H9 (cell line): ENCODE measurements at regions not wholly inside any gene's neighbourhood (a gene's known extent, or its start where the extent isn't known, plus 50 kb on each side); places are given as distances from the start of the nearest gene placed in this dataset.

Experiments
- DNase-seq: peaks from one replicate; pipeline ENCODE4 v3.0.0-alpha.2; 2017
- H2AFZ ChIP-seq: one replicate; pipeline ENCODE4 v1.6.1; 2013; ENCODE audit warnings: mild to moderate bottlenecking, low read length, control low read depth, moderate library complexity
- H2AK5ac ChIP-seq: 2 replicates; pipeline ENCODE4 v1.6.1; 2013; ENCODE audit warnings: low read length, control low read depth, mixed read lengths; ENCODE audit not compliant: insufficient read length
- H2BK120ac ChIP-seq: one replicate; pipeline ENCODE4 v1.6.1; 2013; ENCODE audit warnings: low read depth, mild to moderate bottlenecking, low read length, control low read depth, inconsistent platforms; ENCODE audit not compliant: poor library complexity, severe bottlenecking
- H2BK12ac ChIP-seq: 2 replicates; pipeline ENCODE4 v1.6.1; 2013; ENCODE audit warnings: low read length, control low read depth, mixed read lengths, low read depth; ENCODE audit not compliant: insufficient read length
- H2BK15ac ChIP-seq: 2 replicates; pipeline ENCODE4 v1.6.1; 2013; ENCODE audit warnings: low read depth, low read length, control low read depth
- H2BK20ac ChIP-seq: one replicate; pipeline ENCODE4 v1.6.1; 2013; ENCODE audit warnings: low read depth, mild to moderate bottlenecking, low read length, control low read depth, inconsistent platforms; ENCODE audit not compliant: poor library complexity, severe bottlenecking
- H2BK5ac ChIP-seq: 2 replicates; pipeline ENCODE4 v1.6.1; 2013; ENCODE audit warnings: low read length, control low read depth, mixed read lengths; ENCODE audit not compliant: insufficient read length
- H3K14ac ChIP-seq: 2 replicates; pipeline ENCODE4 v1.6.1; 2013; ENCODE audit warnings: low read length, control low read depth; ENCODE audit not compliant: insufficient read depth
- H3K18ac ChIP-seq: 2 replicates; pipeline ENCODE4 v1.6.1; 2013; ENCODE audit warnings: low read depth, mild to moderate bottlenecking, mixed read lengths, low read length, control low read depth; ENCODE audit not compliant: insufficient read length
- H3K23ac ChIP-seq: 2 replicates; pipeline ENCODE4 v1.6.1; 2013; ENCODE audit warnings: low read length, control low read depth, mixed read lengths, low read depth; ENCODE audit not compliant: insufficient read length
- H3K23me2 ChIP-seq: 2 replicates; pipeline ENCODE4 v1.6.1; 2013; ENCODE audit warnings: low read depth, mild to moderate bottlenecking, mixed read lengths, low read length, control low read depth; ENCODE audit not compliant: insufficient read length, poor library complexity, severe bottlenecking
- H3K27ac ChIP-seq: 2 replicates; pipeline ENCODE4 v1.5.1; 2013; ENCODE audit warnings: low read length, control low read depth, mixed read lengths, low read depth; ENCODE audit not compliant: insufficient read length
- H3K27me3 ChIP-seq: 2 replicates; pipeline ENCODE4 v1.6.1; 2013; ENCODE audit warnings: low read length, control low read depth, inconsistent platforms; ENCODE audit not compliant: insufficient read depth
- H3K4ac ChIP-seq: 2 replicates; pipeline ENCODE4 v1.6.1; 2013; ENCODE audit warnings: low read depth, mild to moderate bottlenecking, control low read depth, inconsistent platforms, low read length, moderate library complexity
- H3K4me1 ChIP-seq: 2 replicates; pipeline ENCODE4 v1.6.1; 2013; ENCODE audit warnings: low read length, control low read depth, inconsistent platforms; ENCODE audit not compliant: insufficient read depth
- H3K4me2 ChIP-seq: 2 replicates; pipeline ENCODE4 v1.6.1; 2013; ENCODE audit warnings: low read length, control low read depth, mixed read lengths; ENCODE audit not compliant: insufficient read length, insufficient read depth
- H3K56ac ChIP-seq: 2 replicates; pipeline ENCODE4 v1.6.1; 2013; ENCODE audit warnings: low read depth, mild to moderate bottlenecking, mixed read lengths, low read length, control low read depth; ENCODE audit not compliant: insufficient read length
- H3K79me1 ChIP-seq: 2 replicates; pipeline ENCODE4 v1.6.1; 2013; ENCODE audit warnings: low read depth, mild to moderate bottlenecking, moderate library complexity, low read length, control low read depth, inconsistent platforms; ENCODE audit not compliant: insufficient read depth, poor library complexity, severe bottlenecking
- H3K79me2 ChIP-seq: 2 replicates; pipeline ENCODE4 v1.6.1; 2013; ENCODE audit warnings: low read length, control low read depth, inconsistent platforms; ENCODE audit not compliant: insufficient read depth
- H3K9ac ChIP-seq: 2 replicates; pipeline ENCODE4 v1.6.1; 2013; ENCODE audit warnings: low read length, control low read depth, mixed read lengths; ENCODE audit not compliant: insufficient read length; ENCODE audit errors: extremely low read depth
- H3K9me3 ChIP-seq: one replicate; pipeline ENCODE4 v1.6.1; 2013; ENCODE audit warnings: low read depth, low read length, inconsistent platforms; ENCODE audit not compliant: control insufficient read depth
- H3T11ph ChIP-seq: one replicate; pipeline ENCODE4 v1.6.1; 2013; ENCODE audit warnings: mild to moderate bottlenecking, low read length, control low read depth, inconsistent platforms
- H4K20me1 ChIP-seq: one replicate; pipeline ENCODE4 v1.6.1; 2013; ENCODE audit not compliant: control insufficient read depth, insufficient read length, insufficient read depth
- H4K5ac ChIP-seq: 2 replicates; pipeline ENCODE4 v1.6.1; 2013; ENCODE audit warnings: low read depth, mild to moderate bottlenecking, mixed read lengths, low read length, control low read depth; ENCODE audit not compliant: insufficient read length
- H4K8ac ChIP-seq: replicated peaks from 2 replicates; pipeline ENCODE4 v1.6.1; 2013; ENCODE audit warnings: low read length, control low read depth, mixed read lengths, low read depth; ENCODE audit not compliant: insufficient read length
- H4K91ac ChIP-seq: 2 replicates; pipeline ENCODE4 v1.6.1; 2013; ENCODE audit warnings: low read depth, mild to moderate bottlenecking, moderate library complexity, mixed read lengths, low read length, control low read depth; ENCODE audit not compliant: insufficient read length
- H3K27ac Mint-ChIP-seq, 3 experiments: 2 replicates in 2 of 3; 3 replicates in 1 of 3; pipeline ENCODE4 v1.8.0; 2020 to 2021; ENCODE audit warnings: mixed read lengths in 3 of 3, mild to moderate bottlenecking in 1 of 3, moderate library complexity in 1 of 3
- H3K27me3 Mint-ChIP-seq: 2 replicates; pipeline ENCODE4 v1.8.0; 2021; ENCODE audit warnings: low read depth, mild to moderate bottlenecking, moderate library complexity, mixed read lengths
- H3K36me3 Mint-ChIP-seq, 3 experiments: 2 replicates in 2 of 3; 3 replicates in 1 of 3; pipeline ENCODE4 v1.8.0; 2020 to 2021; ENCODE audit warnings: low read depth in 3 of 3, mixed read lengths in 3 of 3; ENCODE audit not compliant: insufficient read depth in 1 of 3
- H3K4me1 Mint-ChIP-seq, 2 experiments: 2 replicates each; pipeline ENCODE4 v1.8.0; 2020; ENCODE audit warnings: mixed read lengths in 2 of 2
- H3K4me3 Mint-ChIP-seq, 2 experiments: 2 replicates in 1 of 2; 3 replicates in 1 of 2; pipeline ENCODE4 v1.8.0; 2020 to 2021; ENCODE audit warnings: mild to moderate bottlenecking in 2 of 2, mixed read lengths in 2 of 2, moderate library complexity in 1 of 2
- H3K9me3 Mint-ChIP-seq, 2 experiments: 2 replicates in 1 of 2; 3 replicates in 1 of 2; pipeline ENCODE4 v1.8.0; 2020; ENCODE audit warnings: mild to moderate bottlenecking in 2 of 2, mixed read lengths in 2 of 2, moderate library complexity in 1 of 2
- WGBS: extraction: QIAGEN DNeasy Blood & Tissue Kit; methylation state at CpG from one replicate; pipeline ENCODE4 v1.1.7; 2013; ENCODE audit warnings: missing lambda C conversion rate, low lambda C conversion rate, mixed read lengths; ENCODE audit not compliant: insufficient read length; ENCODE audit errors: extremely low coverage; 5-methylcytosine and 5-hydroxymethylcytosine counted together
- TF ChIP-seq, protein P1 (sequence below): fragments of 200-600 bp; sonication (generic); conservative IDR thresholded peaks from 3 replicates; pipeline ENCODE4 v1.8.0; 2021; ENCODE audit warnings: antibody characterized with exemption, mild to moderate bottlenecking

DNA sequence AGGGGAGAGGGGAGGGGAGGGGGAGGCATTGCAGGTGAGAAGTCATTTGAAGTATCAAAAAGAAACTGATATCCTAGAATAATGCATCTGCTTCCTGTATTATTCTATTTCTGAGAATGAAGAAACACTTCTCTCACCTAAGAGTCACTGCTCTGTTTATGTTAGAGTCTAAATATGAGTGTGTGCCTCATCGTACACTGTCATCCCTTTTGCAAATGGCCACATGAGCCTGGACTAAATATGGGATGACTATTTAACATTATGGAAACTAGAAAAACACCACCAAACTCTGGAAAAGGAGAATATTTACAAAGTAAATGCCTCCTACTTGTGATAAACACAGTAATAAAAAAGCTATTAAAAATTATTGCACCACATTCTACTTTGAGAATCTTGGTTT, 146.4 kb upstream of the NOCT start:
- Histone ChIP-seq H2BK20ac (no peak overlapping the region), H4K91ac (no peak overlapping the region), H3K4me1 (no peaks in the 10 kb centered on the region; the same call in 1 of the 2 replicates), H3K18ac (no peak overlapping the region), H3K79me2 (no peaks in the 10 kb centered on the region), H3K27me3 (no peaks in the 10 kb centered on the region; the same call in 1 of the 2 replicates), H3K4me2 (no peak overlapping the region), H4K5ac (no peak overlapping the region), H2BK5ac (no peak overlapping the region), H3K9ac (no peak overlapping the region), H3K9me3 (no peaks in the 10 kb centered on the region), H3K56ac (no peak overlapping the region), H2BK120ac (no peak overlapping the region), H3K79me1 (no peaks in the 10 kb centered on the region), H3T11ph (no peak overlapping the region), H3K23me2 (no peaks in the 10 kb centered on the region), H2AK5ac (no peak overlapping the region), H2BK15ac (no peak overlapping the region), H3K27ac (no peak overlapping the region), H3K23ac (no peak overlapping the region), H4K20me1 (no peaks in the 10 kb centered on the region), H4K8ac (no peak overlapping the region), H3K14ac (no peak overlapping the region), H3K4ac (no peak overlapping the region), H2AFZ (no peak overlapping the region), H2BK12ac (no peak overlapping the region)
- peaks cover 2% of the 10 kb centered on the region; the same call in 1 of the 2 replicates for H3K27me3 Mint-ChIP-seq
- TF ChIP-seq, protein P1, sequence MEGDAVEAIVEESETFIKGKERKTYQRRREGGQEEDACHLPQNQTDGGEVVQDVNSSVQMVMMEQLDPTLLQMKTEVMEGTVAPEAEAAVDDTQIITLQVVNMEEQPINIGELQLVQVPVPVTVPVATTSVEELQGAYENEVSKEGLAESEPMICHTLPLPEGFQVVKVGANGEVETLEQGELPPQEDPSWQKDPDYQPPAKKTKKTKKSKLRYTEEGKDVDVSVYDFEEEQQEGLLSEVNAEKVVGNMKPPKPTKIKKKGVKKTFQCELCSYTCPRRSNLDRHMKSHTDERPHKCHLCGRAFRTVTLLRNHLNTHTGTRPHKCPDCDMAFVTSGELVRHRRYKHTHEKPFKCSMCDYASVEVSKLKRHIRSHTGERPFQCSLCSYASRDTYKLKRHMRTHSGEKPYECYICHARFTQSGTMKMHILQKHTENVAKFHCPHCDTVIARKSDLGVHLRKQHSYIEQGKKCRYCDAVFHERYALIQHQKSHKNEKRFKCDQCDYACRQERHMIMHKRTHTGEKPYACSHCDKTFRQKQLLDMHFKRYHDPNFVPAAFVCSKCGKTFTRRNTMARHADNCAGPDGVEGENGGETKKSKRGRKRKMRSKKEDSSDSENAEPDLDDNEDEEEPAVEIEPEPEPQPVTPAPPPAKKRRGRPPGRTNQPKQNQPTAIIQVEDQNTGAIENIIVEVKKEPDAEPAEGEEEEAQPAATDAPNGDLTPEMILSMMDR, result no peak
- H3K4me3 Mint-ChIP-seq, result no peak overlapping the region
- no peak overlapping the region for H3K27ac Mint-ChIP-seq
- DNase-seq, result no peak
- H3K9me3 Mint-ChIP-seq, result no peaks in the 10 kb centered on the region
- no CpG with 5 or more reads among the region's 1 CpG for WGBS
- H3K36me3 Mint-ChIP-seq, result no peaks in the 10 kb centered on the region
- H3K4me1 Mint-ChIP-seq, result peaks cover 20% of the 10 kb centered on the region in 2 experiments
